H9 (cell line): ENCODE measurements at regions not wholly inside any gene's neighbourhood (a gene's known extent, or its start where the extent isn't known, plus 50 kb on each side); places are given as distances from the start of the nearest gene placed in this dataset.

Source experiments
- DNase-seq: peaks from one replicate; pipeline ENCODE4 v3.0.0-alpha.2; 2017
- H2AFZ ChIP-seq: one replicate; pipeline ENCODE4 v1.6.1; 2013; ENCODE audit warnings: mild to moderate bottlenecking, low read length, control low read depth, moderate library complexity
- H2AK5ac ChIP-seq: 2 replicates; pipeline ENCODE4 v1.6.1; 2013; ENCODE audit warnings: low read length, control low read depth, mixed read lengths; ENCODE audit not compliant: insufficient read length
- H2BK120ac ChIP-seq: one replicate; pipeline ENCODE4 v1.6.1; 2013; ENCODE audit warnings: low read depth, mild to moderate bottlenecking, low read length, control low read depth, inconsistent platforms; ENCODE audit not compliant: poor library complexity, severe bottlenecking
- H2BK12ac ChIP-seq: 2 replicates; pipeline ENCODE4 v1.6.1; 2013; ENCODE audit warnings: low read length, control low read depth, mixed read lengths, low read depth; ENCODE audit not compliant: insufficient read length
- H2BK15ac ChIP-seq: 2 replicates; pipeline ENCODE4 v1.6.1; 2013; ENCODE audit warnings: low read depth, low read length, control low read depth
- H2BK20ac ChIP-seq: one replicate; pipeline ENCODE4 v1.6.1; 2013; ENCODE audit warnings: low read depth, mild to moderate bottlenecking, low read length, control low read depth, inconsistent platforms; ENCODE audit not compliant: poor library complexity, severe bottlenecking
- H2BK5ac ChIP-seq: 2 replicates; pipeline ENCODE4 v1.6.1; 2013; ENCODE audit warnings: low read length, control low read depth, mixed read lengths; ENCODE audit not compliant: insufficient read length
- H3K14ac ChIP-seq: 2 replicates; pipeline ENCODE4 v1.6.1; 2013; ENCODE audit warnings: low read length, control low read depth; ENCODE audit not compliant: insufficient read depth
- H3K18ac ChIP-seq: 2 replicates; pipeline ENCODE4 v1.6.1; 2013; ENCODE audit warnings: low read depth, mild to moderate bottlenecking, mixed read lengths, low read length, control low read depth; ENCODE audit not compliant: insufficient read length
- H3K23ac ChIP-seq: 2 replicates; pipeline ENCODE4 v1.6.1; 2013; ENCODE audit warnings: low read length, control low read depth, mixed read lengths, low read depth; ENCODE audit not compliant: insufficient read length
- H3K23me2 ChIP-seq: 2 replicates; pipeline ENCODE4 v1.6.1; 2013; ENCODE audit warnings: low read depth, mild to moderate bottlenecking, mixed read lengths, low read length, control low read depth; ENCODE audit not compliant: insufficient read length, poor library complexity, severe bottlenecking
- H3K27ac ChIP-seq: 2 replicates; pipeline ENCODE4 v1.5.1; 2013; ENCODE audit warnings: low read length, control low read depth, mixed read lengths, low read depth; ENCODE audit not compliant: insufficient read length
- H3K27me3 ChIP-seq: 2 replicates; pipeline ENCODE4 v1.6.1; 2013; ENCODE audit warnings: low read length, control low read depth, inconsistent platforms; ENCODE audit not compliant: insufficient read depth
- H3K4ac ChIP-seq: 2 replicates; pipeline ENCODE4 v1.6.1; 2013; ENCODE audit warnings: low read depth, mild to moderate bottlenecking, control low read depth, inconsistent platforms, low read length, moderate library complexity
- H3K4me1 ChIP-seq: 2 replicates; pipeline ENCODE4 v1.6.1; 2013; ENCODE audit warnings: low read length, control low read depth, inconsistent platforms; ENCODE audit not compliant: insufficient read depth
- H3K4me2 ChIP-seq: 2 replicates; pipeline ENCODE4 v1.6.1; 2013; ENCODE audit warnings: low read length, control low read depth, mixed read lengths; ENCODE audit not compliant: insufficient read length, insufficient read depth
- H3K56ac ChIP-seq: 2 replicates; pipeline ENCODE4 v1.6.1; 2013; ENCODE audit warnings: low read depth, mild to moderate bottlenecking, mixed read lengths, low read length, control low read depth; ENCODE audit not compliant: insufficient read length
- H3K79me1 ChIP-seq: 2 replicates; pipeline ENCODE4 v1.6.1; 2013; ENCODE audit warnings: low read depth, mild to moderate bottlenecking, moderate library complexity, low read length, control low read depth, inconsistent platforms; ENCODE audit not compliant: insufficient read depth, poor library complexity, severe bottlenecking
- H3K79me2 ChIP-seq: 2 replicates; pipeline ENCODE4 v1.6.1; 2013; ENCODE audit warnings: low read length, control low read depth, inconsistent platforms; ENCODE audit not compliant: insufficient read depth
- H3K9ac ChIP-seq: 2 replicates; pipeline ENCODE4 v1.6.1; 2013; ENCODE audit warnings: low read length, control low read depth, mixed read lengths; ENCODE audit not compliant: insufficient read length; ENCODE audit errors: extremely low read depth
- H3K9me3 ChIP-seq: one replicate; pipeline ENCODE4 v1.6.1; 2013; ENCODE audit warnings: low read depth, low read length, inconsistent platforms; ENCODE audit not compliant: control insufficient read depth
- H3T11ph ChIP-seq: one replicate; pipeline ENCODE4 v1.6.1; 2013; ENCODE audit warnings: mild to moderate bottlenecking, low read length, control low read depth, inconsistent platforms
- H4K20me1 ChIP-seq: one replicate; pipeline ENCODE4 v1.6.1; 2013; ENCODE audit not compliant: control insufficient read depth, insufficient read length, insufficient read depth
- H4K5ac ChIP-seq: 2 replicates; pipeline ENCODE4 v1.6.1; 2013; ENCODE audit warnings: low read depth, mild to moderate bottlenecking, mixed read lengths, low read length, control low read depth; ENCODE audit not compliant: insufficient read length
- H4K8ac ChIP-seq: replicated peaks from 2 replicates; pipeline ENCODE4 v1.6.1; 2013; ENCODE audit warnings: low read length, control low read depth, mixed read lengths, low read depth; ENCODE audit not compliant: insufficient read length
- H4K91ac ChIP-seq: 2 replicates; pipeline ENCODE4 v1.6.1; 2013; ENCODE audit warnings: low read depth, mild to moderate bottlenecking, moderate library complexity, mixed read lengths, low read length, control low read depth; ENCODE audit not compliant: insufficient read length
- H3K27ac Mint-ChIP-seq, 3 experiments: 2 replicates in 2 of 3; 3 replicates in 1 of 3; pipeline ENCODE4 v1.8.0; 2020 to 2021; ENCODE audit warnings: mixed read lengths in 3 of 3, mild to moderate bottlenecking in 1 of 3, moderate library complexity in 1 of 3
- H3K27me3 Mint-ChIP-seq: 2 replicates; pipeline ENCODE4 v1.8.0; 2021; ENCODE audit warnings: low read depth, mild to moderate bottlenecking, moderate library complexity, mixed read lengths
- H3K36me3 Mint-ChIP-seq, 3 experiments: 2 replicates in 2 of 3; 3 replicates in 1 of 3; pipeline ENCODE4 v1.8.0; 2020 to 2021; ENCODE audit warnings: low read depth in 3 of 3, mixed read lengths in 3 of 3; ENCODE audit not compliant: insufficient read depth in 1 of 3
- H3K4me1 Mint-ChIP-seq, 2 experiments: 2 replicates each; pipeline ENCODE4 v1.8.0; 2020; ENCODE audit warnings: mixed read lengths in 2 of 2
- H3K4me3 Mint-ChIP-seq, 2 experiments: 2 replicates in 1 of 2; 3 replicates in 1 of 2; pipeline ENCODE4 v1.8.0; 2020 to 2021; ENCODE audit warnings: mild to moderate bottlenecking in 2 of 2, mixed read lengths in 2 of 2, moderate library complexity in 1 of 2
- H3K9me3 Mint-ChIP-seq, 2 experiments: 2 replicates in 1 of 2; 3 replicates in 1 of 2; pipeline ENCODE4 v1.8.0; 2020; ENCODE audit warnings: mild to moderate bottlenecking in 2 of 2, mixed read lengths in 2 of 2, moderate library complexity in 1 of 2
- WGBS: extraction: QIAGEN DNeasy Blood & Tissue Kit; methylation state at CpG from one replicate; pipeline ENCODE4 v1.1.7; 2013; ENCODE audit warnings: missing lambda C conversion rate, low lambda C conversion rate, mixed read lengths; ENCODE audit not compliant: insufficient read length; ENCODE audit errors: extremely low coverage; 5-methylcytosine and 5-hydroxymethylcytosine counted together
- TF ChIP-seq, protein P1 (sequence below): fragments of 200-600 bp; sonication (generic); conservative IDR thresholded peaks from 3 replicates; pipeline ENCODE4 v1.8.0; 2021; ENCODE audit warnings: antibody characterized with exemption, mild to moderate bottlenecking

DNA sequence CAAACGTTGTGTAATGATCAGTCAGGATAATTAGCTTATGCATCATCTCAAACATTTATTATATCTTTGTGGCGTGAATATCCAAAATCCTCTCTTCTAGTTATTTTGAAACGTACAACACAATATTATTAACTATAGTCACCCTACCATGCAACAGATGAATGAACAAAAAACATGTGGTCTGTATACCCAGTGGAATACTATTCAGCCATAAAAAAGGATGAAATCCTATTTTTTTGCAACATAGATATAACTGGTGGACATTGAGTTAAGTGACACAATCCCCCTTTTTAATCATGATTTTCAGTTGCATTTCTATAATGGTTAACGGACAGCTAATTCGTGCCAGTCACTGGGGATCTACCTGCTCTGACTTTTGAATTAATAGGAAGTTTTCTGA lies 145.6 kb downstream of the SOX1 start:
- Histone ChIP-seq H3K14ac (no peak overlapping the region), H2BK12ac (no peak overlapping the region), H4K20me1 (no peaks in the 10 kb centered on the region), H3K18ac (no peak overlapping the region), H3K79me2 (no peaks in the 10 kb centered on the region), H3K9ac (no peak overlapping the region), H4K5ac (no peak overlapping the region), H3K27me3 (no peaks in the 10 kb centered on the region; the same call in 1 of the 2 replicates), H2BK20ac (no peak overlapping the region), H2BK120ac (no peak overlapping the region), H3T11ph (no peak overlapping the region), H3K4ac (no peak overlapping the region), H2AK5ac (no peak overlapping the region), H2BK15ac (no peak overlapping the region), H3K4me1 (no peaks in the 10 kb centered on the region), H2BK5ac (no peak overlapping the region), H3K56ac (no peak overlapping the region), H3K79me1 (no peaks in the 10 kb centered on the region), H3K27ac (no peak overlapping the region), H3K9me3 (no peaks in the 10 kb centered on the region), H3K23me2 (no peaks in the 10 kb centered on the region), H2AFZ (no peak overlapping the region), H4K91ac (no peak overlapping the region), H4K8ac (no peak overlapping the region), H3K23ac (no peak overlapping the region), H3K4me2 (no peak overlapping the region)
- no peak for DNase-seq
- Mint-ChIP-seq H3K4me3 (no peak overlapping the region), H3K27ac (no peak overlapping the region), H3K4me1 (peaks cover 5 to 18% of the 10 kb centered on the region in 2 experiments), H3K36me3 (no peaks in the 10 kb centered on the region), H3K27me3 (peaks cover 40% of the 10 kb centered on the region), H3K9me3 (peaks cover 0 to 4% of the 10 kb centered on the region in 2 experiments; a peak in 1 of 5 replicates)
- TF ChIP-seq, protein P1, sequence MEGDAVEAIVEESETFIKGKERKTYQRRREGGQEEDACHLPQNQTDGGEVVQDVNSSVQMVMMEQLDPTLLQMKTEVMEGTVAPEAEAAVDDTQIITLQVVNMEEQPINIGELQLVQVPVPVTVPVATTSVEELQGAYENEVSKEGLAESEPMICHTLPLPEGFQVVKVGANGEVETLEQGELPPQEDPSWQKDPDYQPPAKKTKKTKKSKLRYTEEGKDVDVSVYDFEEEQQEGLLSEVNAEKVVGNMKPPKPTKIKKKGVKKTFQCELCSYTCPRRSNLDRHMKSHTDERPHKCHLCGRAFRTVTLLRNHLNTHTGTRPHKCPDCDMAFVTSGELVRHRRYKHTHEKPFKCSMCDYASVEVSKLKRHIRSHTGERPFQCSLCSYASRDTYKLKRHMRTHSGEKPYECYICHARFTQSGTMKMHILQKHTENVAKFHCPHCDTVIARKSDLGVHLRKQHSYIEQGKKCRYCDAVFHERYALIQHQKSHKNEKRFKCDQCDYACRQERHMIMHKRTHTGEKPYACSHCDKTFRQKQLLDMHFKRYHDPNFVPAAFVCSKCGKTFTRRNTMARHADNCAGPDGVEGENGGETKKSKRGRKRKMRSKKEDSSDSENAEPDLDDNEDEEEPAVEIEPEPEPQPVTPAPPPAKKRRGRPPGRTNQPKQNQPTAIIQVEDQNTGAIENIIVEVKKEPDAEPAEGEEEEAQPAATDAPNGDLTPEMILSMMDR = no peak
- WGBS = no CpG with 5 or more reads among the region's 5 CpGs
